HG03469 (cell line): ENCODE measurements at regions not wholly inside any gene's neighbourhood (a gene's known extent, or its start where the extent isn't known, plus 50 kb on each side); places are given as distances from the start of the nearest gene placed in this dataset.
"Not testable (repeated sequence)": the region's sequence is repeated elsewhere in the genome, so short reads cannot be mapped to it uniquely, and the experiment has no call there.

Experiments
- ATAC-seq: cut with Tn5 transposase; IDR thresholded peaks from one replicate; pipeline ENCODE4 v1.9.1; 2021; ENCODE audit warnings: mild to moderate bottlenecking, moderate library complexity, moderate number of reproducible peaks; ENCODE audit not compliant: unreplicated experiment

DNA sequence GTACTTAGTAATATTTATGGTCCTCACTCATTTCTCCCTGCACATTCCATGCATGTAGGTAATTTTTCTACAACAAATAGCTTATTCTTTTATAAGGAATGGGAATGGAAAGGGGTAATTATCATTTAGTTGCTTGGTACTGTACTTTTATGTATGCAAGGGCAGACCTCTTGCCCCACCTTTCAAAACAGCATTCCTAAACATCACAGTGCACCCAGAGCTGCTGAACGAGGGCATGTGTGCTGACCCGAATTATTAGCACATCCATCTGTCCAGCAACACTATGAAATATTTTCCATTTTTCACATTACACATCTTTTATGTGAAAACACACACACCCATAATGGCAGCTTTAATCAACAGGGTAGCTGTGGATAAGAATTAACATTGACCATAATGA is 228.6 kb upstream of the ARRDC3 start:
- no peak for ATAC-seq

DNA sequence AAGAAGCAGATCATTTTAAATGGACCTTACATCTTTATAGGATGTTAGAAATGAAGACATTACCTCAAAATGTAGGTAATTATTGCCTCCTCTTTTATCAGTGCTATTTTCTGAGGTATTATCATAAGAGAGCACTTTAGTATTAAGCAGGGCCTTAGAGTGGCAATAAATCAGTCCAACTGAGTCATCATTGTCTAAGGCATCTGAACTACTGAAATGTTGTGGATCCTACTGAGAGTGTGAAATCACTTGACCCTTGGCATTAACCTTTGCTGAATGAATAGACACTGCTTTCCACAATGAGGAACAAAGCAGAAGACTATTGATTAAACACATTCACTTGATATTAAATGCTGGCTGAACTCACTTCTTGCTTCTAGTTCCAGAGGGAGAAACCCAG is 224.6 kb upstream of the ARRDC3 start:
- no peak for ATAC-seq

DNA sequence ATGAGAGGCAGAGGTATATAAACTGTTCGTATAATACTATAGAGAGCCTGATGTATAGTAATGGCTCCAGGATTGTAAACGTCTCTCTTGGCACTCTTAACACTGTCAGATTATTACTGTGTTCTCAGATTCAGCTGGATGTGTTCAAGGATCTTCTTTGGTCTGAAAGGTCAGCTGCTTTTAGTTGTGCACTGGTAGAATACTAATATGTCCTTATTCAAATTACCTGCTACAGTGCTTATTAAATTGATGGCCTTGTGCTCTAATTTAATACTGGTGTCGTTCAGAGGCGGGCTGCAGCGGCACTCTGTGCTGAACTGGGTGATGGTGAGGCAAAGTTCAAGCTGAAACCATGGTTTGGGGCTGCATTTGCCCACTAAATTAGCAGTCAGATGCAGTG is 216.7 kb upstream of the ARRDC3 start:
- ATAC-seq: no peak

DNA sequence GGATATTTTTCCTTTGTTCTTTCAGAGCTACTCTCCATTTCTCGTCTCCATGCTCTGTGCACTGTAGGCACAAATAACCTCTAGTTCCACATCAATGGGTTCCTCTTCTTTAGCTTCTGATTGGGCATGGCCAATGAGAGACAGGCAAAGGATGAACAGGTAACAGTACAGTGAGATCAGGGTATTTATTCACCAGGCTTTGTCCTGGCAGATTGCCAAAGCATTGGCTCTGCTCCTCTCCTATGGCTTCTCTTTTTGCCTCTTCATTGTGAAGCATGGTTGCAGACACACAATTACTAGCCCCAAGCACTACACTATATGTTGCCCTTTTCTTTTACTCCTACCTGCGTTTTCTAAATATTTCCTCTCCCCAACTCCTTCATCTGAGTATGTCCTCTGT is 215.1 kb upstream of the ARRDC3 start:
- ATAC-seq: no peak

DNA sequence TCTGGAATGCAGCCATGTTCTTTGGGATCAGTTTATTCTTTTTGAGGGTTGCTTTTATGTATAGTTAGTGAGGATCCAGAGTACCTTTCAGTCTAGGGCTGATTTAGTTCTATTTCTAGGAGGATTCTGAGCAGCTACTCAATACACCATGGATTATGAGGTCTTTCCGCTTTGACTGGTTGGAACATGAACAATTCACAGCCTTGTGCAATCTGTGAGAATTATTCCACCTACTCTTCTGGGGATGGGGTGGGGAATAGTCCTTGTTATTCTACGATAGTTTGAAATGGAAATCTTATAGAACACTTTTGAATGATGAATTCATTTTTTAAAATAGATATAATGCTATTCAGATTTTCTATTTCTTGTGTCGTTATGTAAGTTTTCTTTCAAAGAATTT is 212.3 kb upstream of the ARRDC3 start:
- ATAC-seq: no peak

DNA sequence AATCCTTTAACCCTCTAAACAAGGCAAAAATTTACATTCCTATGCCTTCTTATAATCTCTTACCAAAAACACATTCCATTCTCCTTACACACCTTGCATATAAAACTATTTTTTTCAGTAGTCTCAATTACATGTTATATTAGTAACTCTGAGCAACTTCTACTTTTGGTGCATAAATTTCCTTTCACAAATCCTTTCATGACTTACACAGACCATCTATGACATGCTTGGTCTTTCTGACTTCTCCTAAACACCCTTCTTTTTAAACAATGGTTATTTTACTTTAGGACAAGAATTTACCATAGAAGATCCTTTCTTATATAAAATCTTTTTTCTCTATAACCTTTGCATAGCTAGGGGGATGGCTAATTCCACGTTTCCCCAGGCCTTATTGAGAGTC is 208.0 kb upstream of the ARRDC3 start:
- ATAC-seq: no peak

DNA sequence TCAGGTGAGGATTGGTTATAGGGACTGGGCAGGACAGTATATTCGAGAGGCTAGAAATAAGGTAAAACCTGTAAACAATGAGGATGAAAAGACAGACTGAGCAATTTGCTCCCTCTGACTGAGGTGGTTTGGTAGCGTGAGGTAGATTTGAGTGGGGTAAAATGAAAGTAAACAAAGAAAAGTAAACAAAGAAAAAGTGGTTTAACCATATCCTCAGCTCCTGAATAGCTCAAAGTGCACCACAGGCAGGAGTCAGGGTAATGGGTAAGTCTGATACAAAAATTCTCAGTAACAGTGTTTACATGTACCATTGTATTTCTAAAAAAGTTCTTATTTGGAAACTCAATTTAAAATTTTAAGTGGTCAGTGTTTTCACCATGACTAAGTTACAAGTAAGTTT is 203.1 kb upstream of the ARRDC3 start:
- no peak for ATAC-seq

DNA sequence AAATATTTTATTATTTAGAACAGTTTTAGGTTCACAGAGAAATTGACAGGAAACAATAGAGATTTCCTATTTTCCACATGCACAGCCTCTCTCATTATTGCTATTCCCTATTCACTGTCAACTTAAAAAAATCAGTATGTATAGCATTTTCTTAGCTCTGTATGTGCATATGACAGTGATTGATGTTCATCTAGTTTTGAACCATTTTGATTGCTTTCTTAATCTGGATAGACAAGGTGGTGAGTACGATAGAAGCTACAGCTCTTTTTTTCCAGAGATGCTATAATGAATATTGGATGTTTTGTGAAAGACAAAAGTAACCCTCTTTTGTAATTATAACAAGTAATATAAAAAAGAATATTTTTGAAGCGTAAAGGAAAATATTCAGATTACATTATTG is 201.2 kb upstream of the ARRDC3 start:
- ATAC-seq: no peak

DNA sequence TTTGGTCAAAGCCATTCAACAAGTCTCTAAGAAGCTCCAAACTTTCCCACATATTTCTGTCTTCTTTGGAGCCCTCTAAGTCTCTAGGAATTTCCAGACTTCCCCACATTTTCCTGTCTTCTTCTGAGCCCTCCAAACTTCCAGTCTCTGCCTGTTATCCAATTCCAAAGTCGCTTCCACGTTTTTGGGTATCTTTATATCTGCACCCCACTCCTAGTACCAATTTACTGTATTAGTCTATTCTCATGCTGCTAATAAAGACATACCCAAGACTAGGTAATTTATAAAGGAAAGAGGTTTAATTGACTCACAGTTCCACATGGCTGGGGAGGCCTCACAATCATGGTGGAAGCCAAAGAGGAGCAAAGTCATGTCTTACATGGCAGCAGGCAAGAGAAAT is 182.9 kb upstream of the ARRDC3 start:
- not testable (repeated sequence) for ATAC-seq

DNA sequence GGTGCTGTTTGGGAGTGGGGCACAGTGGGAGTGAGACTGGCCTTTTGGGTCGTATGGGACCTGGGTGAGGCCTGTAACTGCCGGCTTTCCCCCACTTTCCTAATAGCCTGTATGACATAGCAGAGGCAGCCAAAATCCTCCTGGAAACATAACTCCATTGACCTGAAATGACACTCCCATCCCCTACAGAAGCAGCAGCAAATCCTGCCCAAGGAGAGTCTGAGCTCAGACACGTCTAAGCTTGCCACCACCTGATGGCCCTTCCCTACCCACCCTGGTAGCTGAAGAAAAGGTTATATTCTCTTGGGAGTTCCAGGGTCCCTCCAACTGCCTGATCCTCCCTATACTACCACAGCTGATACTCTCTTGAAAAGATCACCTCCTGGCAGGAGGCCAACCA is 179.8 kb upstream of the ARRDC3 start:
- no peak for ATAC-seq

DNA sequence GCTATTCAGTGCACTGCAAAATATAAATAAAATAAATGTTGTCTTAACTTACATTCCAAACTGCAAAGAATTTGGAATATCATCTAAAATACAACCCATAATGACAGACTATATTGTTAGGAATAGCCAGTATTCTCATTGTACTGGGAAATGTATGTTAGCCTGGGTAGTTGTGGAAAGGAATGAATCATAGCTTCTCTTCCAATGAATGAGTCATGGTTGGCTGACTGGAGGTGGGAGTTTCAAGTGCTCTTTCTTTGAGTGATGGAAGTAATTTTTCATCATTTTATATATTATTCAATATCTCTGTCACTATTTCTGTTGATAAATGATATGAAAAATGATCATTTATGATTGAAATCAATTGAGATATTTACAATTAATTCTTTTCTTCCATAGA is 158.6 kb upstream of the ARRDC3 start:
- no peak for ATAC-seq

DNA sequence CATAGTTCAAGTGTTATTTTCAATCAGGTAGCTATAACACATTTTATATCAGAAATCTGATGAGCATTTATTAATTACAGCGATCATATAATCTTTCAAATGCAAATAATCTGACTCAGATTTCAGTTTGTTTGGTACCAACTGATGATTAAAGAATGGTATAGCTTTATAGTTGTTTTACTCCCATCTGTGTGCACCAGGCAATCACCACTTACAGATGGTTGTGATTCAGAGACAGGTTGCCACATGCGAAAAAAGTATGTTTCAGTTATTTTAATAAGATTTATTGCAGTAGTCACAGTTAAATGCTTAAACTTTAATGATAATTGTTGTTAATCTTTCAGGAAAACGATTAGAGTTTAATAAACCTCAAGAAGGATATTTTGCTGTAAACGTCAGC is 155.1 kb upstream of the ARRDC3 start:
- ATAC-seq: no peak

DNA sequence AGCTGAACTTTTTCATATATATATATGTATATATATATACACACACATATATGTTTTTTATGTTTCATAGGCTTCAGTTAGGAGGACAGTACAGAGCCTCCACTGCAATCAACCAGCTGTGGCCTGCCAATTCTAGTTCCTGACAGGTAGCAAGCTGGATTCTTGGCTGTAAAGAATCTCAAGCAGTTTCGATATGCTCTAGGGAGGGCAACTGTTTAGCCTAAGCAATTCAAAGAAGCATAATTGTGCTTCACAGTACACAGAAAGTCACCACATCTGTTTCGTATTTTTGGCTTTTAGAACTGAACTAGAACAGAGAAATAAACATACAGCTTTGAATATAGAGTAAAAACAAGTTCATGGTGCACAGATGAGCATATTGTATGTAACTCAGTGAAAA is 152.4 kb upstream of the ARRDC3 start:
- no peak for ATAC-seq

DNA sequence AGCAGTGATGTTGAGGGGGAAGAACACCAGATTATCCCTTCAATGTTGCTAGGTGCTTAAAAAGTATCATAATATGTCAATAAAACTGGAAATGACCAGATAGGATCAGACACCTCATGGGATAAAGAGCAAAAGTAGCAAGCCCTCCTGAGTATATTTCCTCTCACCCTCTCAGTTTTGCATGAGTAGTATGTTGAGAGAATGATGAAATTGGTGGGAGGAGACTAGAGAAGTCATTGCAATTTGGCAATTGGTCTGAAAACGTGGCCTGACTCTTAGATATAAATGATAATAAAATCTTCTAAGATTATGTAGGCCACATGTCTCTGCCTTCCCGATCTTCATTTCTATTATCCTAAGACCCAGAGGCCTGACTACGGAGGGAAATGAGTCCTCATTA is 151.2 kb upstream of the ARRDC3 start:
- no peak for ATAC-seq

DNA sequence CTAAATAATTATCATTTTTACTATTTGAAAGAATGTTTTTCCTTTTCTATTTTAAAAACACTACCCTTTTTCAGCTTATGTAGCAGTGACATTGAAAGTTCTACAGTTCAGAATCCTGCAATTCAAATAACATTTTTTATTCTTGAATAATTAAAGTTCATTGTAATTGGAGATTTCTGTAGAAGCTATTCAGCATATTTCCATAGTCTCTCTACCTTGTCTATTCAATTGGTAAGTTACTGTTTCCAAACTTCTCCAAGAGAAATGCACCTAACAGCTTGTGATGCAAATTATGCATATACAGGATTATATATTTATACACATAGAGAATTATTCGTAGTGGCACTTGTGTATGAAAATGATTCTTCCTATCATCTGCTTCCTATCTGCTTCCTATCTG is 149.7 kb upstream of the ARRDC3 start:
- ATAC-seq: no peak

DNA sequence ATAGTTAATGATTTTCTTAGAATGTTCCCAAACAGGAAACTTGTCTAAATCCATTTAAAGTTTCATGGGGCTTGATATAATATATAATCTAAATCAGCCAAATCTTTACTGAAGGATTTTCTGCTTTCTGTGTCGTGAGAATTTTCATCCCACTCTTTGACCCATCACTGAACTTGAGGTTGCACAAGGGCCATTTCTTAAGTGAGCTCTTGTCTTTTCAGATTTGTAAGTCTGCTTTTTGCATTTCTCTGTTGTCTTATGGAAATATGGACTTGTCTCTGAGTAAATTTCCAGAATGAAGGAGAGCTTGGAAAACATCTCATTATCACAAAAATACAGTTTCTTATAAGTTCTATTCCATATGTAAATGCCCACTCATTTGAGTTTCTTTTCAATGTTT is 149.2 kb upstream of the ARRDC3 start:
- ATAC-seq: no peak

DNA sequence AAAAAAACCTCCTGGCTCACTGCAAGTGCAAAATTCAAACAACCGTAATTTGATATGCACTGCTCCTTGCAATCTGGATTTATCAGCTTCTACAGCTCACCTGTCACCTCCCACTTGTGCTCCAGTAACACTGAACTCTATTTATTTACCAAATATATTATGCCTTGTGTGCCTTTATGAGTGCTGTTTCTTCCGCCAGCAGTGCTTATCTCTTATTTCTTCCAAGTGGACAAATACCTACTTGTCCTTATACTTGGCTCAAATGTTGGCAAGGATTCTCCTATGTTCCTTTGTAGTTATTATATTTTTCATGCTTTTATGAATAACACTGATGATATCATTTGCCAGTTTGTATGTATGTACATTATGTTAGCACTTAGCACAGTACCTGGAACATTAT is 145.7 kb upstream of the ARRDC3 start:
- no peak for ATAC-seq

DNA sequence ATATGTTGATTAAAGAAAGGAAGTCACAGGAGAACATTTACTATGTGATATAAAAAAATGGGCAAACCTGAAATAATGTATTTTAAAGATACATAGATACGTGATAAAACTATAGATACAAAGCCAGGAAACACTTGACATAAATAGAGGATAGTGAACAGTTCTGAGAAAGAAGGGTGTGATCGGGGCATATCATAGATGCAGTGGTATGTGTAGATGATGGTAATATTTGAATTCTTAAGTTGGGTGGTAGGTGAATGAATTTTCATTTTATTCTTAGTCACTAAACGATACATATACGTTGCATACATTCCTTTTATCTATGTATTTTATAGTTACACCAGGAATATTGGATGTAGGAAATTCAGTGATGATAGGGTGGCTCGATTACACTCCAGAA is 138.7 kb upstream of the ARRDC3 start:
- no peak for ATAC-seq

DNA sequence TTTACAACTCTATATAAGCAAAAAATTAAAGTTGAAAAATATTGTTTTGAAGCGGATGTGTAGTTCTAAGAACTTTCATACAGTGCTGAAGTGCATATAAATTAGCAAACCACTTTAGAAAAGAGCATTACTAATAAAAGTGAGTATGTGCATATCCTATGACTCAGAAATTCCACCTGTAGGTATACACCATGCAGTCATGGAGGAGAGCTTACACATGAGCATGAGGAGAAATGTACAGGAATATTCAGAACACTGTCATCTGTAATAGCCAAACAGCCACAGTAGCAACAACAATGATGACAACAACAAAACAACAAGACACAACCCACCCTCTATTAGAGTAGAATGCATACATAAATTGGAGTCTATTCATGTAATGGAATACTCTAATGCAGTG is 138.2 kb upstream of the ARRDC3 start:
- ATAC-seq: no peak

DNA sequence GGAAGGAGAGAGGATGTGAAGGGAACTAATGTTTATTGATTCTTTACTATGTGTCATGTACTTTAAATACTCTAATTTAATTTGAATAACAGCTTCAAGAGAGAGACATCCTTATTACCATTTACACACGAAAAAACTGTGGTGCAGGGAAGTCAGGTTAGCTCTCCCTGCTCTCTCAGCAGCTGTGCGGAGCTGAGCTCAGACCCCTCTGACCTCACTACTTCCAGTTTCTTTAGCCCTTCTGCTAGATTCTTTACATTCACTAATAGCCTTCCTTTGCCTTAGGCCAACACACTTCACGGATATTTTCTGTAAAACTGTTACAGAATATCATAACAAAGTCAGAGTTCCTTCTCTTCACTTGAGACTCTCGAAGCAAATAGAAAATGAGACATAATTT is 131.3 kb upstream of the ARRDC3 start:
- ATAC-seq: no peak

DNA sequence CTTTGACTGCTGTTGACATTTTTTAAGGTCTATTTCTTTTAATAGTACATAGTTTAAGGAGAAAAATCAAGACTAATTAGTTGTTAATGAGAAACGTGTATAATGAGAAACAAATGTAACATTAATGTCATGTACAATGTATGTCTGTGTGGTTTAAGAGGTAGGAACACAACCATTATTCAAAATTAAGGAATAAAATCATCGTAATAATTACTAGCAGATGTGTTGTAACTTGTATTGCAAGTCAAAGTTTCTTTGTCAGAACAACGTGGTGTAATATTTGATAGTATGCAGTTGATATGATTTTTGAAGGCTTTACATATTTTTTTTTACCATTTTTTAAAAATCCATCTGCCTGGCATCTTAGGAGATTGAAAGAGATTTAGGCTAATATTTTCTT is 120.2 kb upstream of the ARRDC3 start:
- ATAC-seq: no peak

DNA sequence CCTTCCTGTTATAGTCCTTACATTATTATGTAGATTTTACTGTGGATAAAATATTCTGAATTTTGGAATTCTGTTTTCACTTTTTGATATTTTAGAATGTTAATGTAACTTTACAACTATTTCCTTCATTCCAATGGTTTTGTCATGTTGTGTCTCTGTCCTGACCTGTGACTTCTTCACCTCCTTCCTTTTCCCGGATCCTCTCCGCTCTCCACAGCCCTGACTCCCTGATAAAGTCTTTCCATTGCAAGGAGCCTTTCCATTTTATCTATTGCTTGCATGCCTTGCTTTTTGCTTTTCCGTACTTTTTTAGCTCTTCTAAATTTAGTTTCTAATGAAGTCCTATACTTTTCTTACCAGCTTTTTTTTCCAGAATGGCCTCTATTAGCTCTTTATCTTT is 117.6 kb upstream of the ARRDC3 start:
- ATAC-seq: no peak

DNA sequence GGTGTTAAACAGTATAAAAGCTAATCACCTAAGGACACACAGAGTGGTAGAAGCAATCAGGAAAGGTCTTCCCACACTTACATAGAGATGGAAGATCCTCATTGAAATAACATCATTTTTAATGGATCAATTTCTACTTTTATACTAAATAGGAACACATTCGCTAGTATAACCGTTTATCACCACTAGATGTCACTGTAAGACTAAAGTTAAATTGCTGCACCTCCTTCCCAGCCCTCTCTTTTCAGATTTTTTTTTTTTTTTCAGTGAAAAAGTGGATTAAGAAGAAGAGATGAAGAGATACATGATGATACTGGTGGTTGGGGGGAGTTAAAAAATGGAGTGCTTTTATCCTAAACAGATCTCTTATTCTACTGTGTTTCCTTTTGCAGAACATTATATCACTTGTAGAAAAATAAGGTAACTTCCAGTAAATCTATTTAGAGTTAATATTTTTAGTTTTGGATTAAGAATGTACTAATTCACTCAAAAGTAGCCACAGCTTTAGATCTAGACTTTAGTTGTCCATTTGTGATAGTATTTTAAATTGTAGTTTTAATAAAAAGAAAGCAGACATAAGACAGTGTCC is 116.9 kb upstream of the ARRDC3 start:
- ATAC-seq: peak; percentile 38

DNA sequence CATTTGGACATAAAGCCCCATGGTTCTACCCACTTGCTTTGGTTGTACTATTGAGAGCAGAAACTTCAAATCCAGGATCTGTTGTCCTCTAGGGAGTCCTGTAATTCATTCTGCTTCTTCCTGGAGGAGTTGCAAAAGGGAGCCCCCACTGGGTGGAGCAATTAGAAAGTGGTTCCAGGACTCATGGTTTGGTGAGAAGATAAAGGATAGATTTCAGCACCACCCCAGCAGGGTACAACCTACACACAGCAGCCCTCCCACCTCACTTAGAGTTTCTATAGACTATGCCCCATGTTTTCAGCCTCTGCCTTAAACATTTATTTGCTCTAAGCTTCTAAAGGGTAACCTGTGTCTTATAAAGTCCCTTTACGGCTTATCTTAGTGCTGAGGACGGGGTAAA is 112.6 kb upstream of the ARRDC3 start:
- ATAC-seq: no peak
